T1000 (cell line): ENCODE measurements at regions not wholly inside any gene's neighbourhood (a gene's known extent, or its start where the extent isn't known, plus 50 kb on each side); places are given as distances from the start of the nearest gene placed in this dataset.
"Not testable (repeated sequence)": the region's sequence is repeated elsewhere in the genome, so short reads cannot be mapped to it uniquely, and the experiment has no call there.

Experiments
- DNase-seq: peaks from one replicate; lab custom pipeline; 2025; ENCODE audit warnings: mixed read lengths; lab: John Stamatoyannopoulos, UW

- DNase-seq, result not testable (repeated sequence)
These were observed 49.9 kb upstream of the MSMB start for GRCh38 chr10:46095943-46096342.

- no peak for DNase-seq
These were observed 50.4 kb upstream of the MSMB start for GRCh38 chr10:46096446-46096845.

- DNase-seq, result no peak
These were observed 51.0 kb upstream of the MSMB start for GRCh38 chr10:46096909-46097575.

- no peak for DNase-seq
These were observed 51.7 kb upstream of the MSMB start for GRCh38 chr10:46097576-46098317.

- DNase-seq, result no peak
These were observed 52.3 kb upstream of the MSMB start for GRCh38 chr10:46098386-46098785.

- DNase-seq, result not testable (repeated sequence)
These were observed 52.9 kb upstream of the MSMB start for GRCh38 chr10:46098925-46099324.

GRCh38 chr10:46104071-46104585, 58.1 kb upstream of the MSMB start:
- DNase-seq, result no peak

GRCh38 chr10:46105416-46105815, 59.3 kb upstream of the MSMB start:
- not testable (repeated sequence) for DNase-seq

GRCh38 chr10:46105856-46106409, 59.9 kb upstream of the MSMB start:
- DNase-seq, result not testable (repeated sequence)

- DNase-seq, result no peak
These were observed 60.6 kb upstream of the MSMB start for GRCh38 chr10:46106410-46107255.

GRCh38 chr10:46108158-46108499, 62.1 kb upstream of the MSMB start:
- not testable (repeated sequence) for DNase-seq

- DNase-seq, result not testable (repeated sequence)
These were observed 108.2 kb upstream of the MSMB start for GRCh38 chr10:46154271-46154670.

- not testable (repeated sequence) for DNase-seq
These were observed 108.6 kb upstream of the MSMB start for GRCh38 chr10:46154683-46155082.

GRCh38 chr10:46156866-46157265, 110.8 kb upstream of the MSMB start:
- not testable (repeated sequence) for DNase-seq

- DNase-seq, result no peak
These were observed 117.1 kb upstream of the ANTXRL start for GRCh38 chr10:46169736-46170135.

GRCh38 chr10:46170789-46171188, 116.0 kb upstream of the ANTXRL start:
- no peak for DNase-seq

- no peak for DNase-seq
These were observed 115.1 kb upstream of the ANTXRL start for GRCh38 chr10:46171661-46172060.

- no peak for DNase-seq
These were observed 111.5 kb upstream of the ANTXRL start for GRCh38 chr10:46175296-46175695.

- DNase-seq, result no peak
These were observed 111.0 kb upstream of the ANTXRL start for GRCh38 chr10:46175831-46176230.

GRCh38 chr10:46187431-46187830, 99.4 kb upstream of the ANTXRL start:
- not testable (repeated sequence) for DNase-seq

GRCh38 chr10:46197050-46197449, 89.7 kb upstream of the ANTXRL start:
- DNase-seq, result no peak

- no peak for DNase-seq
These were observed 88.3 kb upstream of the ANTXRL start for GRCh38 chr10:46198516-46198915.
